HUES48 (cell line): ENCODE measurements at regions not wholly inside any gene's neighbourhood (a gene's known extent, or its start where the extent isn't known, plus 50 kb on each side); places are given as distances from the start of the nearest gene placed in this dataset.

Source experiments
- H3K27ac ChIP-seq: one replicate; pipeline ENCODE4 v1.7.0; 2013; ENCODE audit warnings: low read depth, low read length, inconsistent platforms
- H3K27me3 ChIP-seq: 2 replicates; pipeline ENCODE4 v1.6.1; 2013; ENCODE audit warnings: mild to moderate bottlenecking, low read length; ENCODE audit not compliant: control insufficient read depth, insufficient read depth
- H3K36me3 ChIP-seq: 2 replicates; pipeline ENCODE4 v1.6.1; 2013; ENCODE audit warnings: low read length; ENCODE audit not compliant: control insufficient read depth, insufficient read depth
- H3K4me1 ChIP-seq: 2 replicates; pipeline ENCODE4 v1.6.1; 2013; ENCODE audit warnings: mild to moderate bottlenecking, low read length; ENCODE audit not compliant: control insufficient read depth, insufficient read depth
- H3K4me3 ChIP-seq: 2 replicates; pipeline ENCODE4 v1.5.1; 2013; ENCODE audit warnings: mild to moderate bottlenecking, low read depth, low read length
- H3K9ac ChIP-seq: 2 replicates; pipeline ENCODE4 v1.6.1; 2013; ENCODE audit warnings: mild to moderate bottlenecking, low read depth, low read length, moderate library complexity
- H3K9me3 ChIP-seq: 2 replicates; pipeline ENCODE4 v1.6.1; 2013; ENCODE audit warnings: low read length; ENCODE audit not compliant: control insufficient read depth, insufficient read depth

DNA sequence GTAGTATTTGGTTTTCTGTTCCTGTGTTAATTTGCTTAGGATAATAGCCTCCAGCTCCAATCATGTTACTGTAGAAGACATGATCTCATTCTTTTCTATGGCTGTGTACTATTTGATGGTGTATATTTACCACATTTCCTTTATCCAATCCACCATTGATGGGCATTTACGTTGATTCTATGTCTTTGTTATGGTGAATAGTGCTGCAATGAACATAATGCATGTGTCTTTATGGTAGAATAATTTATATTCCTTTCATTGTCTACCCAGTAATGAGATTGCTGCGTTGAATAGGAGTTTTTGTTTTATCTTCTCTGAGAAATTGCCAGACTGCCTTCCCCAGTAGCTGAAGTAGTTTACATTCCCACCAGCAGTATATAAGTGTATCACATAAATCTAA lies 538.8 kb downstream of the LRRIQ3 start:
- Histone ChIP-seq H3K36me3 (no peaks in the 10 kb centered on the region), H3K4me1 (no peaks in the 10 kb centered on the region), H3K9me3 (peaks cover 6% of the 10 kb centered on the region), H3K27ac (no peak overlapping the region), H3K27me3 (no peaks in the 10 kb centered on the region), H3K4me3 (no peak overlapping the region), H3K9ac (no peak overlapping the region)

DNA sequence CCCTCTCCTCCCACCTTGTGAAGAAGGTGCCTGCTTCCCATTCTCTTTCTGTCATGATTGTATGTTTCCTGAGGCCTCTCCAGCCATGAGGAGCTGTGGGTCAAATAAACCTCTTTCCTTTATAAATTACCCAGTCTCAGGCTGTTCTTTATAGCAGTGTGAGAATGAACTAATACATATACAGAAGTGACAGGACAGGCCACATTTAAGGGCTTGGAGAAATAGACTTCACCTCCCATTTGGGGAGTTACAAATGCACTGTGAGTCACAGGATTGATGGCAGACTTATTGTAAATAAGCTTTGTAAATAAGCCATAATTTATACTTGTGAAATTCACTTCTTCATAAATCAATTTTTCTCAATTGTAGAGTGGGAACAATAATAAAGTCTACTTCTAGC lies 543.3 kb downstream of the LRRIQ3 start:
- Histone ChIP-seq H3K9me3 (no peaks in the 10 kb centered on the region), H3K27me3 (no peaks in the 10 kb centered on the region), H3K4me3 (no peak overlapping the region), H3K4me1 (no peaks in the 10 kb centered on the region), H3K27ac (no peak overlapping the region), H3K9ac (no peak overlapping the region), H3K36me3 (no peaks in the 10 kb centered on the region)

DNA sequence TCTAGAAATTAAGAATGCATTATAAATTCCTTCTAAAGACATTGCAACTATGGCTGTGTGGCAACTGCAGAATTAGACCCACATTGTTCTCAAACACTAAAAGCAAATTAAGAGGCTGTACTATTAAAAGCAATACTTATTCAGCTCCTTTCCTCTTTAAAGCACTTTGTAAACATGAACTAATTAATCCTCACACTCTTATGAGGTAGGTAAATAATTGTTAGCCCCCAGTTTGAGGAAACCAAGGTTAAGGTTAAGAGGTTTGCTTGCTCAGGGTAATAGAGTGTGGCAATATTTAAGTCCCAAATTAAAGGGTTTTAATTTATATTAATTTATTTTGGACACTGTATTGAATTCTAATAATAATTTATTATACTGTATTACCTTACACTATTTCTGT lies 553.8 kb downstream of the LRRIQ3 start:
- no peaks in the 10 kb centered on the region for H3K27me3 ChIP-seq
- no peaks in the 10 kb centered on the region for H3K36me3 ChIP-seq
- H3K9me3 ChIP-seq: no peaks in the 10 kb centered on the region
- H3K4me3 ChIP-seq: no peak overlapping the region
- no peaks in the 10 kb centered on the region for H3K4me1 ChIP-seq
- no peak overlapping the region for H3K27ac ChIP-seq
- H3K9ac ChIP-seq: no peak overlapping the region

DNA sequence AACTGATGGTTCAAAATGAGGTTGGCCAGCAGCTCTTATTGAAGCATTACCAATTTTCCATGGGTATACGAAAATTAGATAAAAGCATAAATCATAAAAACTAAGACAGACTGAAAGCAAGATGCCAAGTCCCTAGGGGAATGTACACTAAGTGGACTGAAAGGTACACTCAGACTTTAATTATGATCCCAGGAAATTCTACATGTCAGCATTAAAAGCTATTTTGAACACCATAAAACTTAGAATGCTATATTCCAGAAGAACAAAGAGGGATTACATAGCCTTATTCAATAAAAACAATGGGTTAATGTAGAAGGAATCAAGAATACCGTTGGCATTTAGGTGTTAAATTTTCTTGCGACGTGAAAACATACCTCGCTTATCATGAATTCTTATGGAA lies 558.5 kb downstream of the LRRIQ3 start:
- Histone ChIP-seq H3K4me1 (no peaks in the 10 kb centered on the region), H3K27ac (no peak overlapping the region), H3K4me3 (no peak overlapping the region), H3K27me3 (no peaks in the 10 kb centered on the region), H3K9ac (no peak overlapping the region), H3K9me3 (no peaks in the 10 kb centered on the region), H3K36me3 (no peaks in the 10 kb centered on the region)

DNA sequence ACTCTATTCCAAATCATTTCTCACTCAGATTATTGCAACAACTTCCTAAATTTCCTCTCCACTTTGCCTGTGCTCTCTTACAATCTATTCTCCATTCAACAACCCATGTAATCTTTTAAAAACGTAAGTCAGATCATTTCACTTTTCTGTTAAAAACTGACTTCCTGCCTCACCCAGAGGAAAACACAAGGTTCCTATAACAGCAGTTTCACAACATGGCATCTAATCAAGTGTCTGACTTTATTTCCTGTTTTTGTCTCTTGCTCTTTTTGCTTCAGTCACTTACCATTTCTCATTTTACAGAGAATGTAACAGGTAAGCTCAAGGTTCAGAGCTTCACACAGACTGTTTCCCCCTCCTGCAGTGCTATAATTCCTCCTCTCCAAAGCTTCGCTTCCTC lies 560.7 kb downstream of the LRRIQ3 start:
- no peaks in the 10 kb centered on the region for H3K36me3 ChIP-seq
- no peak overlapping the region for H3K4me3 ChIP-seq
- no peaks in the 10 kb centered on the region for H3K4me1 ChIP-seq
- no peak overlapping the region for H3K27ac ChIP-seq
- no peak overlapping the region for H3K9ac ChIP-seq
- no peaks in the 10 kb centered on the region for H3K27me3 ChIP-seq
- no peaks in the 10 kb centered on the region for H3K9me3 ChIP-seq

DNA sequence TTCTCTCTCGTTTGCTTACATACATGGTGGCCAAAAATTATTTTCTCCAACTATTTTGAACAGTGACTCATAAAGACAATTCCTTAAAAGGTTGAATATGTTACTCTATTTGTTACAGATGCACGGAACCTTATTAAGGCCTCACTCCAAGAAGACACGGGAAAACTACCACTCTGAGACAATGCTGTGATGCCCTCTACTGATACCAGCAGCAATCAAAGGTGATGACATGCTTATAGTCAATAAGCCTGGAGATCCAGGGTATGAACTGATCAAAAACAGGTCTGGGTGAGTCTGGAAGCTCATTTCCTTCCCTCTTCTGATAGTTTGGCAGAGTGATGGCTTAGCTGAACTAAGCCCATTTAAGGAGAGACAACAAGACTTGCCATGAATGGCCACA lies 563.0 kb downstream of the LRRIQ3 start:
- no peaks in the 10 kb centered on the region for H3K9me3 ChIP-seq
- no peak overlapping the region for H3K27ac ChIP-seq
- H3K9ac ChIP-seq: no peak overlapping the region
- H3K4me1 ChIP-seq: no peaks in the 10 kb centered on the region
- H3K27me3 ChIP-seq: no peaks in the 10 kb centered on the region
- no peak overlapping the region for H3K4me3 ChIP-seq
- H3K36me3 ChIP-seq: no peaks in the 10 kb centered on the region

DNA sequence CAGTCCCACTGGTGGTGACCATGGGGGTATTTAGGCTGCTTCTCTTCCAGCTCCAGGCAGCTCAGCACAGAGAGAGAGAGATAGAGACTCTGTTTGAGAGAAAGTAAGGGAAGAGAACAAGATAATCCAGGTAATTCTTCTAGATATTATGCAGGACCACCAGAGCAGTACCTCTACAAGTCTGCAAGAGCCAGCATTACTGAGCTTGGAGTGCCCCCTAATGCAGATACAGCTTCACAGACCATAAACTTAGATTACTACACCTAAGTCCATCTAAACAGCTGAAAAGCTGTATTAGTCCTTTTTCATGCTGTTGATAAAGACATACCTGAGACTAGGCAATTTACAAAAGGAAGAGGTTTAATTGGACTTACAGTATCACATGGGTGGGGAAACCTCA lies 570.3 kb downstream of the LRRIQ3 start:
- Histone ChIP-seq H3K9ac (no peak overlapping the region), H3K9me3 (no peaks in the 10 kb centered on the region), H3K4me3 (no peak overlapping the region), H3K27me3 (no peaks in the 10 kb centered on the region), H3K36me3 (no peaks in the 10 kb centered on the region), H3K4me1 (no peaks in the 10 kb centered on the region), H3K27ac (no peak overlapping the region)

DNA sequence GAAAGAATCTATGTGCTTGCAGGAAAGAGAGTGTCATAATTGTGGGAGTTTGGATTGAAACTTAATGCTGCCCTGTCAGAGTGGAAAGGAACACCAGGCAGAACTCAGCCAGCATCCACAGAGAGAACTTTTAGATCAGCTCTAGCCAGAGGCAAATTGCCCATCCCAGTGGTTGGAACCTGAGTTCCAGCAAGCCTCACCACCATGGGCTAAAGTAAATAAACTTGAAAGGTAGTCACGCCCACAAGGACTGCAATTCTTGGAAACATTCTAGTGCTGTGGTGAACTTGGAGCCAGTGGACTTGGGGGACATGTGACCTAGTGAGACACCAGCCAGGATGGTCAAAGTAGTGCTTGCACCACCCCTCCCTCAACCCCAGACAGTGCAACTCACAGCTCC lies 571.6 kb downstream of the LRRIQ3 start:
- no peaks in the 10 kb centered on the region for H3K9me3 ChIP-seq
- H3K27ac ChIP-seq: no peak overlapping the region
- H3K9ac ChIP-seq: no peak overlapping the region
- no peak overlapping the region for H3K4me3 ChIP-seq
- no peaks in the 10 kb centered on the region for H3K4me1 ChIP-seq
- no peaks in the 10 kb centered on the region for H3K36me3 ChIP-seq
- no peaks in the 10 kb centered on the region for H3K27me3 ChIP-seq

DNA sequence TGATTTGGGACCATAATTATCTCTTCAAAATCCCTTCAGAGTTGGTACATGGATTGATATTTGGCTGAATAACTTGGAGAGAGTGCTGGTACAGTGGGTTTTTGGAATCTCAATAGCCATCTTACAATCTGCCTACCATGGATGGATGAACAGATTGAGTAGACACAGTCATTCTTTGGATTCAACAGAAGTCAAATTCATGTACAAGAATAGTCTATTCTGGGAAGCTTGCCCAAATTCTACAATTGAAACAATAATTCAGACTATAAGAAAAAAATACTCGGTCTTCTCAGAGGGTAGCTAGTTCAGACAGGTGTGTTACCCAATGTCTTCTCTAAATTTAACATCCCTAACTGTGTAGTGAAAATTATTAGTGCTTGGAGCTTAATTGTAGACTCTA lies 574.0 kb downstream of the LRRIQ3 start:
- no peak overlapping the region for H3K27ac ChIP-seq
- no peaks in the 10 kb centered on the region for H3K36me3 ChIP-seq
- no peaks in the 10 kb centered on the region for H3K27me3 ChIP-seq
- H3K9ac ChIP-seq: no peak overlapping the region
- no peaks in the 10 kb centered on the region for H3K4me1 ChIP-seq
- no peaks in the 10 kb centered on the region for H3K9me3 ChIP-seq
- H3K4me3 ChIP-seq: no peak overlapping the region

DNA sequence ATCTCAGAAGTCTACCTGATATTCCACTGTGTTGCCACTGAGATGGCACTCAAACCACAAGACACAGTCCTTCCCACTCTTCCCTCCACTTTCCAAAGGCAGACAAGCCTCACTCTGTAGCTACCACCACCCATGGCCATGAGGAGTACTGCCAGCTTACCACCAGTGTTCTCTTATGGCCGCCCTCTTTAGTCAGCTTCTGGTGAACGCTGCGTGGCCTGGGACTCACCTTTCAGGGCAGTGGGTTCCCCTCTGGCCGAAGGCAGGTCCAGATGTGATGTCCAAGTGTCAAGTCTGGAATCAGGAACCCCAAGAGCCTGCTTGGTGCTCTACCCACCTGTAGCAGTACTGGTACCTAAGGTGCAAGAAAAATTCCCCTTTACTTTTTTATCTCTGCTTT lies 580.8 kb downstream of the LRRIQ3 start:
- no peak overlapping the region for H3K4me3 ChIP-seq
- no peaks in the 10 kb centered on the region for H3K27me3 ChIP-seq
- H3K9me3 ChIP-seq: no peaks in the 10 kb centered on the region
- H3K36me3 ChIP-seq: no peaks in the 10 kb centered on the region
- H3K9ac ChIP-seq: no peak overlapping the region
- no peak overlapping the region for H3K27ac ChIP-seq
- no peaks in the 10 kb centered on the region for H3K4me1 ChIP-seq

DNA sequence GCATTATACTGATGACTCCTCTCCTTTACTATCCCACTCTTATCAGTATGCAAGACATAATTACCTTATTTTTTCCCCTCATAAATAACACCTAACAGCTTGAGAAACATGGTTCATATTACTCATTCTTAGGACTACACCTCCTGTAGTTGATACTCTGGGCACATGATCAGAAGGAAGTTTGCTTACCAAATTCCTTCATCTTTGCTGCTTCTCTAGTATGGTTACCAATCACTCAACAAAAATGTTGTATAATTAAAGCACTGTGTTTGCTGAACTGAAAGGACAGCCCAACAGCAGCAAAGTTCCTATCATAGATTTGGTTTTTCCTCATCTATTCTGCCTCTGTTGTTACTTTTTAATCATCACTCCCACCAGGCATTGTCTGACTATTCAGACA lies 586.3 kb downstream of the LRRIQ3 start:
- Histone ChIP-seq H3K36me3 (no peaks in the 10 kb centered on the region), H3K4me3 (no peak overlapping the region), H3K9ac (no peak overlapping the region), H3K9me3 (no peaks in the 10 kb centered on the region), H3K27me3 (no peaks in the 10 kb centered on the region), H3K27ac (no peak overlapping the region), H3K4me1 (no peaks in the 10 kb centered on the region)

DNA sequence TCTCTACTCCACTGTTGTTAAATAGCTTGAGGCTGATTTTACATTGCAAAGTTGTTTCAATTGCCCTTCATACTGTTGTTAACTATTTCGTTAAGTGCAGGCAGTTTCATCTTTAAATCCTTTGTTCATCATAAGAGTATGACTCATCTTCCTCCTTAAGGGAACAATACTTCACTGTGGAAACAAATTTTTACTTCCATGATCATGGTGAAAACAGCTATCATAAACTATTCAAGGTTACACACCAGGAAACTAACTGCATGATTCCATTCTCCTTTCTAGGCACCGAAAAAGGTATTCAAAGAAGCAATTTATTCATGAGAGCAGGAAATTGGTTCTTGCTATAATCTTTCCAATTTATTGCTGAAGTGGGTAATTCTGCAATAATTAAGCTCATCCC lies 593.2 kb downstream of the LRRIQ3 start:
- H3K9ac ChIP-seq: no peak overlapping the region
- no peak overlapping the region for H3K4me3 ChIP-seq
- H3K4me1 ChIP-seq: peaks cover 9% of the 10 kb centered on the region
- H3K27me3 ChIP-seq: no peaks in the 10 kb centered on the region
- H3K36me3 ChIP-seq: no peaks in the 10 kb centered on the region
- H3K27ac ChIP-seq: peak overlapping the region; percentile 63
- H3K9me3 ChIP-seq: no peaks in the 10 kb centered on the region
